Liver (tissue), 8 donors: ENCODE measurements at regions not wholly inside any gene's neighbourhood (a gene's known extent, or its start where the extent isn't known, plus 50 kb on each side); places are given as distances from the start of the nearest gene placed in this dataset.

Experiments used
- DNase-seq: peaks from one replicate; pipeline ENCODE4 v3.0.0-alpha.2; 2017; ENCODE audit warnings: low spot score
- H3K27ac ChIP-seq, 2 donors: one replicate each; pipeline ENCODE4 v1.7.0; 2013; ENCODE audit warnings: inconsistent platforms in 2 of 2, low read length in 2 of 2, control low read depth in 1 of 2, low read depth in 1 of 2, mild to moderate bottlenecking in 1 of 2
- H3K27me3 ChIP-seq, 4 donors: one replicate each; pipeline versions ENCODE4 v1.6.1 to v1.7.0; 2013; ENCODE audit warnings: low read length in 3 of 4, inconsistent platforms in 1 of 4, mild to moderate bottlenecking in 1 of 4, moderate library complexity in 1 of 4; ENCODE audit not compliant: control insufficient read depth in 4 of 4, insufficient read depth in 4 of 4
- H3K36me3 ChIP-seq, 4 donors: one replicate each; pipeline versions ENCODE4 v1.6.1 to v1.7.0; 2013; ENCODE audit warnings: low read length in 3 of 4, mild to moderate bottlenecking in 3 of 4, low read depth in 1 of 4, moderate library complexity in 1 of 4; ENCODE audit not compliant: control insufficient read depth in 4 of 4, insufficient read depth in 3 of 4
- H3K4me1 ChIP-seq, 4 donors: one replicate each; pipeline versions ENCODE4 v1.6.1 to v1.7.0; 2013; ENCODE audit warnings: low read length in 3 of 4, mild to moderate bottlenecking in 3 of 4, moderate library complexity in 1 of 4; ENCODE audit not compliant: control insufficient read depth in 4 of 4, insufficient read depth in 4 of 4
- H3K4me3 ChIP-seq, 3 donors: one replicate each; pipeline versions ENCODE4 v1.6.1 to v1.7.0; 2013; ENCODE audit warnings: low read length in 3 of 3, control low read depth in 1 of 3, low read depth in 1 of 3, mild to moderate bottlenecking in 1 of 3
- H3K9ac ChIP-seq, 2 donors: one replicate each; pipeline ENCODE4 v1.7.0; 2013; ENCODE audit warnings: low read length in 2 of 2, mild to moderate bottlenecking in 2 of 2, moderate library complexity in 2 of 2, control low read depth in 1 of 2, low read depth in 1 of 2
- H3K9me3 ChIP-seq, 4 donors: one replicate each; pipeline versions ENCODE4 v1.6.1 to v1.7.0; 2013; ENCODE audit warnings: low read length in 3 of 4; ENCODE audit not compliant: control insufficient read depth in 4 of 4
- ATF3 ChIP-seq: IDR thresholded peaks from 2 replicates; pipeline ENCODE4 v1.6.1; 2016; ENCODE audit warnings: antibody characterized with exemption
- EGR1 ChIP-seq, 2 donors: IDR thresholded peaks; 2 replicates each; pipeline ENCODE4 v1.6.1; 2016 to 2018; ENCODE audit warnings: antibody characterized with exemption in 2 of 2, low read depth in 2 of 2
- FOXA1 ChIP-seq: IDR thresholded peaks from 2 replicates; pipeline ENCODE4 v1.6.1; 2016; ENCODE audit warnings: antibody characterized with exemption
- FOXA2 ChIP-seq: IDR thresholded peaks from 2 replicates; pipeline ENCODE4 v1.6.1; 2016; ENCODE audit warnings: antibody characterized with exemption
- GABPA ChIP-seq, 2 donors: IDR thresholded peaks in 1 of 2; conservative IDR thresholded peaks in 1 of 2; 2 replicates each; pipeline ENCODE4 v1.6.1; 2016; ENCODE audit warnings: antibody characterized with exemption in 2 of 2, mild to moderate bottlenecking in 1 of 2, moderate library complexity in 1 of 2
- HNF4A ChIP-seq, 2 donors: conservative IDR thresholded peaks; 2 replicates each; pipeline ENCODE4 v1.6.1; 2016; ENCODE audit warnings: antibody characterized with exemption in 2 of 2, mild to moderate bottlenecking in 2 of 2
- HNF4G ChIP-seq: IDR thresholded peaks from 2 replicates; pipeline ENCODE4 v1.6.1; 2016; ENCODE audit warnings: antibody characterized with exemption
- JUND ChIP-seq, 2 donors: IDR thresholded peaks; 2 replicates each; pipeline ENCODE4 v1.6.1; 2016; ENCODE audit warnings: antibody characterized with exemption in 2 of 2
- NR2F2 ChIP-seq: IDR thresholded peaks from 2 replicates; pipeline ENCODE4 v1.6.1; 2016; ENCODE audit warnings: antibody characterized with exemption
- RAD21 ChIP-seq, 2 donors: IDR thresholded peaks; 2 replicates each; pipeline ENCODE4 v1.6.1; 2016; ENCODE audit warnings: antibody characterized with exemption in 2 of 2, mild to moderate bottlenecking in 2 of 2
- REST ChIP-seq: IDR thresholded peaks from 2 replicates; pipeline ENCODE4 v1.6.1; 2016; ENCODE audit warnings: antibody characterized with exemption, mild to moderate bottlenecking
- RXRA ChIP-seq, 2 donors: IDR thresholded peaks; 2 replicates each; pipeline ENCODE4 v1.6.1; 2017 to 2018; ENCODE audit warnings: antibody characterized with exemption in 2 of 2, mild to moderate bottlenecking in 1 of 2
- SP1 ChIP-seq: IDR thresholded peaks from 2 replicates; pipeline ENCODE4 v1.6.1; 2018; ENCODE audit warnings: antibody characterized with exemption, mild to moderate bottlenecking
- TAF1 ChIP-seq: conservative IDR thresholded peaks from 2 replicates; pipeline ENCODE4 v1.6.1; 2016; ENCODE audit warnings: antibody characterized with exemption, mild to moderate bottlenecking
- YY1 ChIP-seq: IDR thresholded peaks from 2 replicates; pipeline ENCODE4 v1.6.1; 2016; ENCODE audit warnings: antibody characterized with exemption, mild to moderate bottlenecking
- WGBS: extraction: QIAGEN DNeasy Blood & Tissue Kit; methylation state at CpG from one replicate; pipeline ENCODE4 v1.1.7; 2013; 5-methylcytosine and 5-hydroxymethylcytosine counted together
- TF ChIP-seq, protein P1 (sequence below): IDR thresholded peaks from 2 replicates; pipeline ENCODE4 v1.6.1; 2016; ENCODE audit warnings: antibody characterized with exemption
- TF ChIP-seq, protein P2 (sequence below): IDR thresholded peaks from 2 replicates; pipeline ENCODE4 v1.6.1; 2016; ENCODE audit warnings: antibody characterized with exemption
- TF ChIP-seq, protein P3 (sequence below): fragments of 150-350 bp; IDR thresholded peaks from 2 replicates; pipeline ENCODE4 v1.5.1; 2017; ENCODE audit warnings: improper control_type of control experiment, low read depth, low read length; ENCODE audit not compliant: missing input control
- donor health status: healthy.
- donor health status: healthy.
- donor health status: healthy.
- donor health status: healthy.
- donor health status: healthy.

DNA sequence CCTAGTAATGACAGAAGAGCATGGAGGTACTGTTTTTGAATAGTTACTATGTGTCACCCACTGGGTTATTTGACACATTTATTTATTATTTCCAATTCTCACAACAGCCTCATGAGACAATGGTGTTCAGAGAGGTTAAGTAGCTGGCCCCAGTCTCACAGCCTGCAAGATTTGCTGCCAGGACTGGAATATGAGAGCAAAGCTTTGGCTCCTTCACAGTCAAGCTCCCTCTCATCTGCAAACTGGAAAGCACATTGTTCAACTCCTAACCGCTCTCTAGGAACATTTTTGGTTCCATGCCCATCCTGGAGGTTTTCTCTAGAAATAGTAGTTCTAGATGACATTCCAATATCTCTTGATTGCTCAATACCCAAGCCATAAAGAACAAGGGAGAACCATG is 75.5 kb upstream of the CXCL12 start:
- H3K36me3 ChIP-seq: no peaks in the 10 kb centered on the region
- WGBS: 89% methylated on average over 1 of the region's 1 CpG
- no peaks in the 10 kb centered on the region for H3K9me3 ChIP-seq
- H3K4me1 ChIP-seq: no peaks in the 10 kb centered on the region
- TF ChIP-seq, protein P1, sequence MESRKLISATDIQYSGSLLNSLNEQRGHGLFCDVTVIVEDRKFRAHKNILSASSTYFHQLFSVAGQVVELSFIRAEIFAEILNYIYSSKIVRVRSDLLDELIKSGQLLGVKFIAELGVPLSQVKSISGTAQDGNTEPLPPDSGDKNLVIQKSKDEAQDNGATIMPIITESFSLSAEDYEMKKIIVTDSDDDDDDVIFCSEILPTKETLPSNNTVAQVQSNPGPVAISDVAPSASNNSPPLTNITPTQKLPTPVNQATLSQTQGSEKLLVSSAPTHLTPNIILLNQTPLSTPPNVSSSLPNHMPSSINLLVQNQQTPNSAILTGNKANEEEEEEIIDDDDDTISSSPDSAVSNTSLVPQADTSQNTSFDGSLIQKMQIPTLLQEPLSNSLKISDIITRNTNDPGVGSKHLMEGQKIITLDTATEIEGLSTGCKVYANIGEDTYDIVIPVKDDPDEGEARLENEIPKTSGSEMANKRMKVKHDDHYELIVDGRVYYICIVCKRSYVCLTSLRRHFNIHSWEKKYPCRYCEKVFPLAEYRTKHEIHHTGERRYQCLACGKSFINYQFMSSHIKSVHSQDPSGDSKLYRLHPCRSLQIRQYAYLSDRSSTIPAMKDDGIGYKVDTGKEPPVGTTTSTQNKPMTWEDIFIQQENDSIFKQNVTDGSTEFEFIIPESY: no peak
- no peak overlapping the region for H3K9ac ChIP-seq
- H3K27me3 ChIP-seq: peaks cover 0 to 9% (median 0%) of the 10 kb centered on the region in 4 donors
- no peak overlapping the region for H3K27ac ChIP-seq
- DNase-seq: no peak
- no peak overlapping the region for H3K4me3 ChIP-seq

GRCh38 chr10:44462338-44462914 is 77.5 kb upstream of the CXCL12 start:
- no peak for TF ChIP-seq GABPA (IDR thresholded peaks at IDR 0.05 in 1 of 2, conservative IDR thresholded peaks at IDR 0.05 in 1 of 2)
- no peak for TF ChIP-seq REST
- no peak for TF ChIP-seq HNF4A (conservative IDR thresholded peaks at IDR 0.05)
- TF ChIP-seq, protein P2, sequence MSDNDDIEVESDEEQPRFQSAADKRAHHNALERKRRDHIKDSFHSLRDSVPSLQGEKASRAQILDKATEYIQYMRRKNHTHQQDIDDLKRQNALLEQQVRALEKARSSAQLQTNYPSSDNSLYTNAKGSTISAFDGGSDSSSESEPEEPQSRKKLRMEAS: no peak
- TF ChIP-seq, protein P1: no peak
- TF ChIP-seq RAD21 (IDR thresholded peaks at IDR 0.05): no peak
- TF ChIP-seq FOXA2: no peak
- no peak for TF ChIP-seq RXRA (IDR thresholded peaks at IDR 0.05)
- TF ChIP-seq SP1: no peak
- no peak for TF ChIP-seq NR2F2
- no peak for TF ChIP-seq TAF1
- TF ChIP-seq, protein P3, sequence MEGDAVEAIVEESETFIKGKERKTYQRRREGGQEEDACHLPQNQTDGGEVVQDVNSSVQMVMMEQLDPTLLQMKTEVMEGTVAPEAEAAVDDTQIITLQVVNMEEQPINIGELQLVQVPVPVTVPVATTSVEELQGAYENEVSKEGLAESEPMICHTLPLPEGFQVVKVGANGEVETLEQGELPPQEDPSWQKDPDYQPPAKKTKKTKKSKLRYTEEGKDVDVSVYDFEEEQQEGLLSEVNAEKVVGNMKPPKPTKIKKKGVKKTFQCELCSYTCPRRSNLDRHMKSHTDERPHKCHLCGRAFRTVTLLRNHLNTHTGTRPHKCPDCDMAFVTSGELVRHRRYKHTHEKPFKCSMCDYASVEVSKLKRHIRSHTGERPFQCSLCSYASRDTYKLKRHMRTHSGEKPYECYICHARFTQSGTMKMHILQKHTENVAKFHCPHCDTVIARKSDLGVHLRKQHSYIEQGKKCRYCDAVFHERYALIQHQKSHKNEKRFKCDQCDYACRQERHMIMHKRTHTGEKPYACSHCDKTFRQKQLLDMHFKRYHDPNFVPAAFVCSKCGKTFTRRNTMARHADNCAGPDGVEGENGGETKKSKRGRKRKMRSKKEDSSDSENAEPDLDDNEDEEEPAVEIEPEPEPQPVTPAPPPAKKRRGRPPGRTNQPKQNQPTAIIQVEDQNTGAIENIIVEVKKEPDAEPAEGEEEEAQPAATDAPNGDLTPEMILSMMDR: no peak
- TF ChIP-seq HNF4G: no peak
- TF ChIP-seq JUND (IDR thresholded peaks at IDR 0.05): no peak
- TF ChIP-seq YY1: no peak
- no peak for TF ChIP-seq EGR1 (IDR thresholded peaks at IDR 0.05; ENCODE audit: low read depth in 2 of 2)
- no peak for TF ChIP-seq FOXA1
- no peak for TF ChIP-seq ATF3
- Histone ChIP-seq H3K4me1 (no peaks in the 10 kb centered on the region), H3K27ac (no peak overlapping the region), H3K9ac (no peak overlapping the region), H3K27me3 (peaks cover 0 to 9% (median 0%) of the 10 kb centered on the region in 4 donors), H3K9me3 (no peaks in the 10 kb centered on the region), H3K4me3 (no peak overlapping the region), H3K36me3 (no peaks in the 10 kb centered on the region)
- 72% methylated on average over 7 of the region's 7 CpGs for WGBS
- DNase-seq: no peak
